Testis (tissue), 2 donors: ENCODE measurements at regions not wholly inside any gene's neighbourhood (a gene's known extent, or its start where the extent isn't known, plus 50 kb on each side); places are given as distances from the start of the nearest gene placed in this dataset.

Experiments
- CTCF ChIP-seq, 3 experiments: fragments of 450-650 bp in 2 of 3; fragments of 200-600 bp in 1 of 3; sonication (generic) in 1 of 3; IDR thresholded peaks; one replicate each; pipeline ENCODE4 v1.5.1; 2016 to 2019; ENCODE audit warnings: antibody characterized with exemption in 3 of 3, mild to moderate bottlenecking in 2 of 3, moderate library complexity in 1 of 3
- POLR2A ChIP-seq: fragments of 450-650 bp; IDR thresholded peaks from one replicate; pipeline ENCODE4 v1.6.1; 2017; ENCODE audit warnings: antibody characterized with exemption, mild to moderate bottlenecking, moderate library complexity

GRCh38 chr2:57510704-57511103 lies 535.9 kb upstream of the VRK2 start:
- no peak for TF ChIP-seq POLR2A
- TF ChIP-seq CTCF (IDR thresholded peaks at IDR 0.05) = no peak
